H7 (cell line): ENCODE measurements at regions not wholly inside any gene's neighbourhood (a gene's known extent, or its start where the extent isn't known, plus 50 kb on each side); places are given as distances from the start of the nearest gene placed in this dataset.

Experiments
- DNase-seq: peaks from one replicate; pipeline ENCODE4 v3.0.0; 2012
- H3K27me3 ChIP-seq: 2 replicates; pipeline ENCODE4 v1.6.0; 2011; ENCODE audit warnings: mild to moderate bottlenecking, low read length; ENCODE audit not compliant: control insufficient read depth, insufficient read depth
- H3K36me3 ChIP-seq: replicated peaks from 2 replicates; pipeline ENCODE4 v1.5.1; 2011; ENCODE audit warnings: low read length; ENCODE audit not compliant: control insufficient read depth, insufficient read depth
- H3K4me3 ChIP-seq: 2 replicates; pipeline ENCODE4 v1.5.1; 2011; ENCODE audit warnings: low read depth, mild to moderate bottlenecking, control low read depth, low read length, moderate library complexity; ENCODE audit not compliant: insufficient read depth

DNA sequence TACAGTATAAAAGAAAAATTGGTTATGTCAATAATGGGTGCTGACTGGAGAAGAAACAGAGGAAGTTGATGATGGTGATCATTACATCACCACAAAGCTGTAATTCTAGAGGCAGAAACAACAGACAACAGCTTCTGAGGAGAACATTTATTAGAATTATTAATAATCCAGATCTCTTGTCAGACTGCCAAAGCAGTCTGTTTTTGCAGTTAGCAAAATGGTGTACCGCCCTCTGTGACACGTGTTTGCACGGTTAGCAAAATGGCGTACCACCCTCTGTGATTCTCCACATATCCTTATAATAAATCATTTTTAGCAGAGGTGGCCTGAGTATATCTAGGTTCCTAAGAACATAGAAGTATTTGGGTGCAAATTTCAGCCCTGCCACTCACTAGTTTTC lies 154.0 kb upstream of the TENT5D start:
- Histone ChIP-seq H3K4me3 (no peak overlapping the region), H3K36me3 (no peaks in the 10 kb centered on the region), H3K27me3 (no peaks in the 10 kb centered on the region)
- no peak for DNase-seq

DNA sequence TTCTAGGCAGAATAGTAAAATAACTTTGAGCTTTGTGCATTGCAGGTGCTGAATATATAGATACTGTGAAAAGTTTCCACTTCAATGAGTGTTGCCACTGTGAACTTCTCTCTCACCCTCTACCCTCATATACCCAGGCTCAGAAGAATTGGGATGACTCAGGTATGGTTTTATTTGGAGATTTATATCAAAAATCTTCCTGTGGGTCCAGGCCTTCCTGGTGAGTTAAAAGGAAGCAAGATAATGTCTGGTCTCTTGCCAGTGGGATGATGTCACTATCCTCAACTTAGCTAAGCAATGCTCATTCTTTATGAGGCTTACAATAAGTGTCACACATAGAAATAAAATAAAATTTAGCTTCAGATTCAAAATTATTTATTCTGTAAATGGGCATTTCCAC lies 153.3 kb upstream of the TENT5D start:
- H3K36me3 ChIP-seq, result no peaks in the 10 kb centered on the region
- DNase-seq, result no peak
- H3K27me3 ChIP-seq, result no peaks in the 10 kb centered on the region
- H3K4me3 ChIP-seq, result no peak overlapping the region

DNA sequence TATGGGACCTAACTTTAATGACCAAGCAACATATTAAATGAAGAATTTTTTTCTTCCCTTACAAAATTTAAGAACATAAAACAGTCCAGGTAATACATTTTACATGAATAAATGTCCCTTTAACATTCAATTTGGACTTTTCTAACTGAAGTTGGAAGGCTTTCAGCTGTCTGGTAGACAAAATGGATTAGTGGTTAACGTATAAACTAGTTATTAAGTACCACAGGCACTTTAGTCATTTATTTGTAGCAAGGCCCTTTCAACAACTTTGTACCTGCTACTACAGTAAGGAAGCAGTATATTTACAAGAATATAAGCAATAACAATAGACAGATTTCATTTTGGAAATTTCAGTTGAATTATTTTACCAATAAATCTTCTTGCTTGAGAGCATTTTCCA lies 152.5 kb upstream of the TENT5D start:
- no peak for DNase-seq
- Histone ChIP-seq H3K36me3 (no peaks in the 10 kb centered on the region), H3K27me3 (no peaks in the 10 kb centered on the region), H3K4me3 (no peak overlapping the region)

DNA sequence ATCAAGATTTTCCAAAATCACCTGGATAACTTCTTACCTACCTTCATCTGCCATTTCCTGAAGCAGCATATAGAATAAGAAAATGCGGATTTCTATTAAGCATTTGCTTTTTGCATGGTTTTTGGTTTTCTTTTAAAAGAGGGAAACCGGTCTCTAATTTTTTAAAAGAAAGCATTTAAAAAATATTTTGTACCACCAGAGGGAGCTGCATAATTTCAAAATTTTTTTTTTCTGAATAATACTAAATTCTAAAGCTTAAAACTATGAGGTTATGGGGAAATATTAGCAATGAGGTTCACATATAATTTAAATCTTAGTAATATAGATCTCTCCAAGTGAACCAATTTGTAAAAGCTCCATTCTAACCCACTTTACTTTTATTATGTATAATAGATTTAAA lies 137.7 kb upstream of the TENT5D start:
- no peak for DNase-seq
- Histone ChIP-seq H3K27me3 (no peaks in the 10 kb centered on the region), H3K36me3 (no peaks in the 10 kb centered on the region), H3K4me3 (no peak overlapping the region)

DNA sequence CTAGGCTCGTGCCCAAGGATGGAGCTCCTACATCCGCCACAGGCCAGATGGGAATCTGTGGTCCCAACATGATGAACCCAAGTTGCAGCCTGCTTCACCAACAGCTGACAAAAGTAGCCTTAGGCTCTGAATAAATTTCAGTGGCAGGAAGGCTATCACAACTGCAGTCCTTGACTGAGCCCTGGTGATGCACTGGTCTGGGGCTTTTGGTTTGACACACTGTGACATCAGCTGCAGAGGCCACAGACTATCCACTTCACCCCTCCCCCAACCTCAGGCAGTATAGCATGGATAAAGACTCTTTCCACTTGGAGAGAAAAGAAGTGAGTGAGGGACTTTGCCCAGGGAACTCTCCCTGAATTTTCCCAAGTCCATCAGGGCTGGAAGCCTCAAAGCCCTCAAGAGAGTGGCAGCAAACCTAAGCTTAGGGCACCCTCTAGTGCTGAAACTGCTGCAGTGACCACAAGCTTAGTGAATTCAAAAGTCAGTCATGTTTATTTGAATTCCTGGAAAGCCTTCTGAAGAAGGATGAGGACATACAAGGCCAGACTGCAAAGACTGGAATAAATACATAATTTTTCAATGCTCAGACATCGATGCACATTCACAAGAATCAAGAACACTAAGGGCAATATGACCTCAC lies 135.0 kb upstream of the TENT5D start:
- H3K36me3 ChIP-seq, result no peaks in the 10 kb centered on the region
- DNase-seq, result peak; percentile 5
- H3K27me3 ChIP-seq, result no peaks in the 10 kb centered on the region
- no peak overlapping the region for H3K4me3 ChIP-seq

DNA sequence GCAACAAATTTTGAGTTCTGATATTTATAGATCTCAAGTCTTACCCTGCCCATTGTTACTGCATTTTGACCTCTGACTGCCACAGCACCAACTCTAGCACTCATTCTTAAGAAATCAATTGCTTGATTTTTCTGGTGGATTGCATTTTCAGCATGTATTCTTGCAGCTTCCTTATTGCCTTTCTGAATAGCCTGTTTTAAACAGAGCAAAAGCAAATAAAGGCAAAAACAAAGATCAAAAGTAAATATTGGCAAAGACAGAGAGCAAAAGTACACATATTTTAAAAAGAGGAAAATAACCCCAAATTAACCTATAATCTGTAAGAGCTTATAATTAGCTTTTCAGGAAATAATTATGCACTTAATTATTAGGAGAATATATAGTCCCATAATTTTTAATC lies 129.4 kb upstream of the TENT5D start:
- Histone ChIP-seq H3K27me3 (no peaks in the 10 kb centered on the region), H3K36me3 (no peaks in the 10 kb centered on the region), H3K4me3 (no peak overlapping the region)
- DNase-seq, result no peak

DNA sequence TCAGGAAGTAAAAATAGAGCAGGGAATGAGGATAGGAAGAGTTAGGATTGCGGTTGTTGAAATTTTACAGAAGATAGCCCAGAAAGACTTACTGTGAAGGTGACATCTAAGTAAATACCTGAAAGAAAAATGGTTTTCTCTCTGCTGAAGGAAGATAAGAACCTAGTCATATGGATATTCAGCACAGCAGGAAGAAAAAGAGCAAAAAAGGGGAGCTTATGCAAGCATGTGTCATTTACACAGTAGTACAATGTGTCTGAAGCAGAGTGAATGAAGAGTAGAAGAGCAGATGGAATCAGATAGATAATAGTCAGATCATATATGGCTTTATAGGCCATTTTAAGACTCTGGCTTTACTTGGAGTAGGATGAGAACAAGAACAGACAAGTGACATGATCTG lies 126.9 kb upstream of the TENT5D start:
- DNase-seq, result no peak
- Histone ChIP-seq H3K27me3 (no peaks in the 10 kb centered on the region), H3K36me3 (no peaks in the 10 kb centered on the region), H3K4me3 (no peak overlapping the region)

GRCh38 chrX:80306007-80306406 lies 114.2 kb upstream of the TENT5D start:
- DNase-seq, result no peak
- Histone ChIP-seq H3K27me3 (no peaks in the 10 kb centered on the region), H3K36me3 (no peaks in the 10 kb centered on the region), H3K4me3 (no peak overlapping the region)

DNA sequence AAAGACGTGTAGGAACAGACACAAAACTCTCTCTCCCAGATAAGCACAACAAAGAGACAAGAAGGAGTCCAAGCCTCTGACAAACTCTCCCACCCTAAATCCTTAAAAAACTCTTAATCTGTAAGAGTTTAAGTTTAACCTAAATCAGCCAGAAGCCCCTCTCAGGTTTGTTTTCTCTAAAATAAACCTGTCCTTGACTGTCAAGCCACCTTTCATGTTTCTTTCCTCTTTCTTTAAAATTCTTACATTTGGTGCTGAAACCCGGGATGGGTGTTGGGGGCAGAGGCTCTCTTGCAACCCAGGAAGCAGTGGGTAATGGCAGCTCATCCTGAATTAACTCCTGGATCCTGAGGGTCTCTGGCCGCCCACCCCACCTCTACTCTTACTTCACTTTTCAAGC lies 107.8 kb upstream of the TENT5D start:
- H3K27me3 ChIP-seq, result no peaks in the 10 kb centered on the region
- H3K36me3 ChIP-seq, result no peaks in the 10 kb centered on the region
- no peak overlapping the region for H3K4me3 ChIP-seq
- DNase-seq, result no peak

DNA sequence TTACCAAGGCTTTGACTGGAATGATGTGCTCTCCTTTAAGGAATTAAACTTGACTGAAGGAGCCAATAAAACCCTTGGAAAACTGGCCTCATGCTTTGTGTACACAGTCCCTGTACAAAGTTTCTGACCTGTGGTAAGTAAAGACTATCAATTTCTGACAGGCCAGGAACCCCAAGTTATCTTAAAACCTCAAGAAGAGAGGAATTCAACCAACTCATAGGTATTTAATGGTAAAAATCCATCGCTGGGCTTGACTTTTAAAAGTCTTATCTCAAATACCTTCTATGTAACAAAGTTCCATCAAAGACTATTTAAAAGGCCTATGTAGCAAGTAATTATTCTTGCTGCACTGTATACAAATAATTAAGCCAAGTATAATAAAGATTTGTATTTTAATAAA lies 103.7 kb upstream of the TENT5D start:
- Histone ChIP-seq H3K36me3 (no peaks in the 10 kb centered on the region), H3K4me3 (no peak overlapping the region), H3K27me3 (no peaks in the 10 kb centered on the region)
- no peak for DNase-seq

GRCh38 chrX:80317646-80318045 lies 102.6 kb upstream of the TENT5D start:
- Histone ChIP-seq H3K36me3 (no peaks in the 10 kb centered on the region), H3K27me3 (no peaks in the 10 kb centered on the region), H3K4me3 (no peak overlapping the region)
- DNase-seq, result no peak

GRCh38 chrX:80331285-80331684 lies 89.0 kb upstream of the TENT5D start:
- no peak for DNase-seq
- H3K4me3 ChIP-seq, result no peak overlapping the region
- no peaks in the 10 kb centered on the region for H3K36me3 ChIP-seq
- H3K27me3 ChIP-seq, result no peaks in the 10 kb centered on the region

- no peak for DNase-seq
- Histone ChIP-seq H3K27me3 (no peaks in the 10 kb centered on the region), H3K36me3 (no peaks in the 10 kb centered on the region), H3K4me3 (peak overlapping the region; percentile 46; the same call in 1 of the 2 replicates)
Observed at GRCh38 chrX:80334583-80334982, 85.7 kb upstream of the TENT5D start.

GRCh38 chrX:80335062-80335830 lies 85.0 kb upstream of the TENT5D start:
- Histone ChIP-seq H3K36me3 (no peaks in the 10 kb centered on the region), H3K27me3 (no peaks in the 10 kb centered on the region), H3K4me3 (peak overlapping the region; percentile 46; the same call in 1 of the 2 replicates)
- DNase-seq, result no peak

DNA sequence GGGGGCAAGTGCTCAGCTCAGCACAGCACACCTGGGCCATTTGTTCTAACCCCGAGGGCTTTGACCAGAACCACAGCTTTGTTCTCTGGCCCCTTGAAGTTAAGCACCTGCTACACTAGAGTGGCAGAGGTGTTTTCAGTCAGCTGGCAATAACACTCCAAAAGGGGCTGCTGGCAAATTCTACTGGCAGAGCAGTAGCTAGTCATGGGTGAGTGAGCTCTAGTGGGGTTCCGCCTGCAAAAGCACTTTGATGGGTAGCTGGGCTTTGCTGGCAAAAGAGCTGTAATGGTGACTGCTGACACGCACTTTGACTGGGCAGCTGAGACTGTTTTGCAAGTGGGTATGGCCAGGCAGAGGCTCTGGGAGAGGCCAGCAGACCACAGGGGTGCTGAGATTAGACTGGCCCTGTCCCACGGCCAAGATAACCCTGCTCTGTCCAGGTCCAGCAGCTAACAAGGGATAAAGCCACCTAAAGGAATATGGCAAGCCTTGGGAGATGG lies 65.2 kb upstream of the TENT5D start:
- no peak for DNase-seq
- H3K27me3 ChIP-seq, result no peaks in the 10 kb centered on the region
- no peaks in the 10 kb centered on the region for H3K36me3 ChIP-seq
- no peak overlapping the region for H3K4me3 ChIP-seq
